ENCODE measurements at regions not wholly inside any gene's neighbourhood (a gene's known extent, or its start where the extent isn't known, plus 50 kb on each side); places are given as distances from the start of the nearest gene placed in this dataset.
"Not testable (repeated sequence)": the region's sequence is repeated elsewhere in the genome, so short reads cannot be mapped to it uniquely, and the experiment has no call there.

DNA sequence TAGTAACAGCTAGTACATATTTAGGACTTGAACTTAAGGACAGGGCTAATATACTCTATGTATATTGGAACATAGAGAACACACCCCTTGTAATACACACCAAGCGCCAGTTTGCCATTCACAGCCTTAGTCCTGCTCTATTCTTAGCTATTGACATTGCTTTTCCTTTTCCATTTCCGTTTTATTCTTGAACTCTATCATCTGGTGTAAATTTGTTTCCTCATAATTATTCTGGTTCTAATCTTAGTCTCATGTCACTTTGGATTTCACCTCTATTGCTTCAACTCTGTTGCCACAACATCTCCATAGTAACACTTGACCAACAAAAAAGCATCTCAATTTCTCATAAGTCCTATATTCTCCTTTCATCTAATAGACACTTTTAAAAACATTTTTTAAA lies 225.7 kb downstream of the PHLDA1 start:
- no peak for DNase-seq (ENCODE audit: low read depth in 2 of 2)

DNA sequence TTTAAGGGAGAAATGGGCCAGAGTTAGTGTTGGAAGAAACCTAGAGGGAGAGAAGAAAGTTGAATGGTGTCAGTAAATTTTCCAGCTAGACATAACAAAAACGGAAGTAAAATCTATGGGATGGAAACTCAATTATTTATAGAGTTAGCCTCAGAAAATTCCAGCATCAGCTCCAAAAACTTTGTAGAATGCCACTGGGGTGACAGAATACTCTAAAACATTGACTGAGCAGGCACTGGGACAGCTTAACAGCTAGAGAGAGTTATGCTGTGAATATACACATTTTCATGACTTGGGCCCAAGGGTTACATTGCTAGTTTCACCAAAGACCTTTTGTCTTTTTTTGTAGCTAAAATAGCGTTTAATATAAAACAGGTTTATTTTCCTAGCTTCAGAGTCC lies 226.3 kb downstream of the PHLDA1 start:
- DNase-seq (ENCODE audit: low read depth in 2 of 2): no peak

DNA sequence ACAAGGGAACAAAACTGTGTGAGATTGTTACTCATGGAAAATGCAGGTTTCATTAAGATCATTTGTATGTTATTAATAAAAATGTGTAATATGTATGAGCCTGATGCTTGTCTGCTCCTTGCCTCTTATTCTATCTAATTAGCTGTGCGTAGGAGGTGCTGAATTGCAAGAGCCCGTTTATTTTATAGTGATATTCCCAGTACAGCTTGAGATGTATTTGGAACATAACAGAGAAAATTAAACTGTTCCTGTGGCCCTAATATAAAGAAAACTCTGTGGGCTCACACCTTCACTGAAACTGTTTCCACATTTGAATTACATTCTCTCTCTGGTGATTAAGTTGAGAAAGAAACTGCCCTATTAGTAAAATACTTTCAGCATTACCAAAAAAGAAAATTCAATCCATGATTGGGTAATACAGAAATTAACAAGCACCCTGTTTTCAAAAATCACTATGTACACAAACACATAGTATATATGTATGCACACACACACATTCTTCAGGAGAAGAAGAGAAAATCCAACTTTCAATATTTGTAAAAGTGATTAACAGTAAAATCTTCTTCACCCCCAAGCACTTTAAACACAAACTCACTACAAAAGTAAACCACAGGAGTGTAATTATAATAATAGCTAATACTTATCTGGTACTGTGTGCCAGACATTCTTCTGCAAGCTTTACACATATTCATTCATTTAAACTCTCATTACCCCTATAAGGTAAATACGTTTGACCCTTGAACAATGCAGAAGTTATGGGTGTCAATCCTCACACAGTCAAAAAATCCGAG lies 233.2 kb downstream of the PHLDA1 start:
- DNase-seq (ENCODE audit: low read depth in 2 of 2): no peak

DNA sequence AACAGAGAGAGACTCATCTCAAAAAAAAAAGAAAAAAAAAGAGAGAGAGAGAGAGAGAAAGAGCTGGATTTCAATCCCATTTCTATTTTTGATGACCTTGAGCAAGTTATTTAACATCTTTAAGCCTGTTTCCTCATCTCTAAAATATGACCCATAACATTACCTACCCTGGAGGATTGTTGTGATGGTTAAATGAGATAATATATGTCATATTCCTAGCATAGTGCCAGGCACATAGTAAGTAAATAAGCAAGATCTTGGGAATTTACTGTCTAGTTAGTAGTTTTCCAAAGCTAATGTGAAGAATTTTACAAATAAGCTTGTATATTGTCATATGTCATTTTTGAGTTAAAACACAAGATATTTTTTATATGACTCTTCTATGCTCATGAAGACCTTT lies 236.5 kb downstream of the PHLDA1 start:
- no peak for DNase-seq (ENCODE audit: low read depth in 2 of 2)

DNA sequence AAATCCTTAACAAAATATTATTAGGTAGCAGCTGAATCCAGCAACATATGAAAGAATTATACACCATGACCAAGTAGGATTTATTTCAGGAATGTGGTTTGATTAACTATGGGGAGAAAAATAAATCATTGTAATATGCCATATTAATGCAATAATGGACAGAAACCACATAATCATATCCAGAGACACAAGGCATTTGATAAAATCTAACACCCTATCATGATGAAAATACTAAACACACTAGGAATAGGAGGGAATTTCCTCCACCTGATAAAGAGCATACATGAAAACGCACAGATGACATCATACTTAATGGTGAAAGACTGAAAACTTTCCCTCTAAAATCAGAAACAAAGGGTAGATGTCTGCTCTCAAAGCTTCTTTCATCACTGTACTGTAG lies 238.9 kb downstream of the PHLDA1 start:
- DNase-seq (ENCODE audit: low read depth in 2 of 2): no peak

DNA sequence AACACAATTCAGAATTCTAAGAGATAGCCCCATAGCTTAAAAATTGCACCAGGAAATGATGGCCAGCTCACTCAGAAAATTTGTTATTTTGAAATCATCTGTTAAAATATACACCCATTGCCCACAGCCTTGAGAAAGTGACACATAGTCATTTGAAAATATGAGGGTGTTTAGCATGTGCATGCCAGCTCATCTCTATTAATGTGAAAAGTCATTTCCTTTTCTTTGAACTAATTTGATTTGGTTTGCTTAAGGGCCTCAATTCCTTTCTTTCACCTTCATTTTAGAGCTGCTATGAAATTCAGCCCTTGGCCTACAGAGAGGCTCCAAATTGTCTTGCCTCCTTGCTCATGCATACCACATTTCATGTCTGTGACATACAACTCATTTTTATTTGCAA lies 241.4 kb downstream of the PHLDA1 start:
- DNase-seq (ENCODE audit: low read depth in 2 of 2): no peak

DNA sequence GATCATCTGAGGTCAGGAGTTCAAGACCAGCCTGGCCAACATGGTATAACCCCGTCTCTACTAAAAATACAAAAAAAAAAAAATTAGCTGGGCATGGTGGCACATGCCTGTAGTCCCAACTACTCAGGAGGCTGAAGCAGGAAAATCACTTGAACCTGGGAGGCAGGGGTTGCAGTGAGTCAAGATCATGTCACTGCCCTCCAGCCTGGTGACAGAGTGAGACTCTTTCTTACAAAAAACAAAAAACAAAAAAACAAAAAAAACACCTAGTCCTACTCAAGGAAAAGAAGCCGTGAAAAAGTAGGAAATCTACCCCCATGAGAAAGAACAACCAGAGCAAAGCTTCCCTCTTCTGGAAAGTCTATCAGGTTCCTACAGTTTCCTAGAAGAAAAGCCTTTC lies 244.4 kb downstream of the PHLDA1 start:
- DNase-seq (ENCODE audit: low read depth in 2 of 2): not testable (repeated sequence)

DNA sequence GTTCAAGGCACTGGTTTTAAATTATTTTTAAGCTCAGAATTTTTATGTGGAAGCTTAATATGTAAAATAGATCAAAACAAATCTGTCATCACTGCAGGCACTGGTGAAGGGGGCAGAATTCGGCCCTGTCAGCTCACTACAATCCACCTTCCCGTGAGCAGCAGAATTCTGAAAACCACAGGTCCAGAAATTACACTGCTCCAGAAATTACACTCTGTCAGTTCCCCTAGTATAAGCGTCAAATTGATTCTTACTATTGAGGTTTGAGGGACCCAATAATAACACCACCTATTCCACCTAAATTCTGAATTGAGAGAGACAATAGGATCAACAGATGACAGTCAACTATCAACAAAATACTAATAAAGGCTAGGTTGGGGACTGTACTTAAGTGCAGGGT lies 245.5 kb downstream of the PHLDA1 start:
- no peak for DNase-seq (ENCODE audit: low read depth in 2 of 2)

DNA sequence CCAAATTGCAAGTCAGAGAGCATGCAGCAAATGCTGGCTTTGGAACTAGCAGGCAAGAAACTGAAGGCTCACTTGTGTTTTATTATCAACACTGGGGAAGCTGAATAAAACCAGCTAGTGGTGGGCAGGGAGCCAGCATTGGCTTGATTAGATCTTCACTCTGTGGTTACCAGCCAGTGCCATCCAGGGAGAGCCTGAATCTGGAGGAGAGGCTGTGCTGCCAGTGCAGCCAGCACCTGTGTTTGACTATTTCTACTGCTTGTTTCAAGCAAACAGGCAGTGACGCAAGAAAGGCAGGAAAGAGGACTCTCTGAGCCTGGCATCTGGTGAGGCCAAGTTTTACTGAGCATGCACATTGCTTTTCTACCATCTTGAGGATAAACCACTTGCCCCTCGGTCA lies 247.0 kb downstream of the PHLDA1 start:
- no peak for DNase-seq (ENCODE audit: low read depth in 2 of 2)

DNA sequence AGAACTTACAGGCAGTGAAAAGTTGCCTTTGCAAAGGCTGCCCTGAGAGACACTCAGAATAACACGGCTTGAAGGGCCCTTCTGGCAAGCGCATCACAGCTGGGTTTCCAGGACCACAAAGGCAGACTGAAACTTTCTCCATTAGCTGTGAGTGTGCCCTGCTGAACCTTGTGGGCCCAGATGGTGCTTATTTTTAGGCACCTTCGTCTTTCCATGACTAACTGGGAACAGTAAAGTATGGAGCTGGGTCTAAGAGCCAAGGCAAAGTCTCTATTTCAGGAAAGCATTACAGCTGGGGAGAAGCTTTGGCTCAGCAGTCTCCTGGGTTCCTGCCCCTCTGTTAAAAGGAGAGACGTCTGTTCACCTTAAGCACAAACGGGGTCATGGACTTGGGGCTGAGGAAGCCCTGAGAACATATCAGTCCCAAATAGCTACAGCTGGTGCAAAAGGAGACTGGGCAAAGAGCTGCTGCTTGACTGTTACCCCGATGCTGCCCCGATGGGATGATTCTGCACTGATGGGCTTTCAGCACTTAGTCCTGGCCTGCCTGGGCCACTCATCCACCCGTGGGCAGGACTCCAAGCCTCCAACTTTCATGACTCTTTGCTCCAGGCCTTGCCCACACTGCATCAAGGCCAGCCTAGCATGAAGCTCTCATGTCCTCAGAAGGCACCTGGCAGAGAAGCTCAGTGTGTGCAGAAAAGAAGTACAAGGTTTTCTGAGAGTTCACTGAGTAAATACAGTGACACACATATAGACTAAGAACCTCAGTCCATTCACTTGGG lies 248.3 kb downstream of the PHLDA1 start:
- no peak for DNase-seq (ENCODE audit: low read depth in 2 of 2)

DNA sequence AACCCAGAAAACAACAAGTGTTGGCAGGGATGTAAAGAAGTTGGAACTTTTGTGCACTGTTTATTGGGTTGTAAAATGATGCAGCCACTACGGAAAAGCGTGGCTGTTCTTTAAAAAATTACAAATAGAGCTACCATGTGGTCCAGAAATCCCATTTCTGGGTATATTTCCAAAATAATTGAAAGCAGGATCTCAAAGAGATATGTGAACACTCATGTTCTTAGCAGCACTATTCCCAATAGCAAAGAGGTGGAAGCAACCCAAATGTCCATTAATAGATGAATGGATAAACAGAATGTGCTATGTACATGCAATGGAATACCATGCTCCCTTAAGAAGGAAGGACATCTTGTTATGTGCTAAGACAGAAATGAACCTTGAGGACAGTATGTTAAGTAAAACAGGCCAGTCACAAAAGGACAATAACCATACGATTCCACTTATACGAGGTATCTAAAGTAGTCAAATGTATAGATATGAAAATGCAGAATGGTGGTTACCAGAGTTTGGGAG lies 249.5 kb downstream of the PHLDA1 start:
- no peak for DNase-seq (ENCODE audit: low read depth in 2 of 2)

DNA sequence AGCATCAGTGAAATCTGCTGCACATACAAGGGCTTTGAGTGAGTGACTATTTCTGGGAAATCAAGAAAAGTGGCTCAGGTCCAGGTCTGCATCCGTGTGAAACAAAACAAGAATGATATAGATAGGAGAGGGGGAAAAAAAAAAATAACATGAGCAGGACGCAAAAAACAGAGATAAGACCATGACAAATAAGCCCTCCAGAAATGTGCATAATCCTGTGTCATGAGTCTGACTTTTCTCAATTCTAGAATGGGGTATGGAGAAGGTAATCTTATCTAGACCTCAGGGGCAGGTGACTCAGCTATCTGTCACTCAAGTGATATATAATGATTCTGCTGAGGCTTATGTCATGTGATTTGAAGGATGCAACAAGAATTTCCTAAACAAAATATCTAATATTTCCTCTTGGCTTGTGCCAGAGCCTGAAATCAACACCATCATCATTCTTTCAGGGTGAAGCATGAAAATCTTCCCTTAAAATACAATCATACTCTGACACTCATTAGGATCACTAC lies 250.0 kb downstream of the PHLDA1 start:
- DNase-seq (ENCODE audit: low read depth in 2 of 2): no peak

DNA sequence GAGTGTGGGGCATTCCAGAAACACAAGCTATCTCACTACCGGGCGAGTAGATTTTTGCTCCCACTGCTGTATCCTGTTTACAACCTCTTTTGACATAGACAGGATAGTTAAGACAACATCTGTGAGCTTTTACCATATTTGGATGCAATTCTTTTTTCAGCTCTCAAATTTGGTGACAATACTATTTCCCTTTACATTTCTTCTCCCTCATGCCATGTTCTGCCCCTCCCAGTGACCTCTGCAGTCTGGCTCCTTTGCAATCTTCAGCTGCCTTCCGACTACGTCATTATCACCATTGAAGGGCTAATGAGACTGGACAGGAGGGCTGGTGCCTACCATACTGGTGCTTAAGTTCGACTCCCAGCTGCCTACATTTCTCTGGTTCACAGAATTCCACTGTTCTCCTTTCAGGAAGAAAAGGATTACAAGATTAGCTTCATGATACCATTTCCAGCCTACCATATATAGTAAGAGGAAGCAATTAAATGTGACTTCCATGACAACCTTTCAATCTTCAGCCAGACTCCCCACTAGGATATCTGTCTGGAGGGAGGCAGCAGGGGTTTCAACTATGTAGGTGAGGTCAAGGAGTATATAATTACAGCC lies 251.6 kb downstream of the PHLDA1 start:
- no peak for DNase-seq (ENCODE audit: low read depth in 2 of 2)

DNA sequence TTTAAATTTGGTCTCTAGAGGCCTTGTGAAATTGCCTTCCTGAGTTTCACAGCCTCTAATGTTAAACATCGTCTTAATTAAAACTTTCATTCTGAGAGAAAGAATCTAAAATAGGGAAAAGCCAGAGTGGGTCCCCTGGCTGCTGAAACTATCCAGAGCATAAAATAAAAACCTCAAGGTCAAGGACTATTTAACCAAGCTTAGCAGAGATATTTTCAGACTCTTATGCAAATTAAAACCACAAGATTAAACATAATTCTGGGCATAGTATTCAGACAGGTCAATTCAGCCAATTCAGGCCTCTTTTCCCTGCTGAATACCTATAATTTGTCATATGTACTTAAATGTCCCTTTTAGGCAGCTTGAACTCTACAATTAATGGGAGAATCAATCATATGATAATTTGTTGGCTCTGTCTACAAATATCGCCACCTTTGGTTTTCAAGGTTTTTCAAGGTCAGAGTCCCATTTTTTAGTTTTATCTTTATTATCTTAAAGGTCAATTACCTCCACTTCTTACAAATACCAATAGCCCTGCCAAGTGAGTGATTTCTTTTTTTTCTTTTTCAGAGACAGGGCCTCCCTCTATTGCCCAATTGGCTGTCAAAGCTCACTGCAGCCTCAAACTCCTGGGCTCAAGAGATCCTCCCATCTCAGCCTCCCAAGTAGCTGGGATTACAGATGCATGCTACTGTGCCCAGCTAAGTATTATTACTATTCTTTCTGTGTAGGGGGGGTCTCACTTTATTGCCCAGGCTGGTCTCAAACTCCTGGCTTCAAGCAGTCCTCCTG lies 257.1 kb downstream of the PHLDA1 start:
- DNase-seq (ENCODE audit: low read depth in 2 of 2): no peak

DNA sequence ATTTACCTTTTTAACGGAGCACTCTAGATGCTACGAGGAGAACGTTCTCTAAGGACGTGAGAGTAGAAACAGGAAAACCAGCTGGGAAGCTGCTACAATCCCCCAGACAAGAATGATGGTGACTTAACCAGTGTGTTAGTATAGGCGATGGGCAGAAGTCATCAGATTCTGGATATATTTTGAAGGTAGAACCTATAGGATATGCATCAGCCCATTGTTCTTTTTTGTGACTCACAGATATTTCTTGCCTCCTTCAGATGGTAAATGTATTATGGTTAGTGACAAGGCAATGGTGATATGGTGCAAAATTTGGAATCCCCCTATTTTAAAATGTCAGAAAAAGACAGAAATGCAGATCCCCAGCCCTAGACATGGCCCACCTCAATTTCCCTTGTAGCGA lies 258.2 kb downstream of the PHLDA1 start:
- no peak for DNase-seq (ENCODE audit: low read depth in 2 of 2)

DNA sequence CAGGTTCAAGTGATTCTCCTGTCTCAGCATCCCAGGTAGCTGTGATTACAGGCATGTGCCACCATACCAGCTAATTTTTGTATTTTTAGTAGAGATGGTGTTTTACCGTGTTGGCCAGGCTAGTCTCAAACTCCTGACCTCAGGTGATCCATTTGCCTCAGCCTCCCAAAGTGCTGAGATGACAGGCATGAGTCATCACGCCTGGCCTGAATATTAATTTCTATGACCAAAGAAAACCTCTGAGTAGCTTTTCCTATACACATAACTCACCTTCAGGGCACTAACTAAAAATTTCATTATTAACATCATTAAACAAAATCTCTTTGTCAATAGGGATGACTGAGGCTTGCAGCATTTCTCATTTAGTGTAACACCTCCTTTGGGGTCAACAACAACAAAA lies 259.6 kb upstream of the KRR1 start:
- DNase-seq (ENCODE audit: low read depth in 2 of 2): no peak

DNA sequence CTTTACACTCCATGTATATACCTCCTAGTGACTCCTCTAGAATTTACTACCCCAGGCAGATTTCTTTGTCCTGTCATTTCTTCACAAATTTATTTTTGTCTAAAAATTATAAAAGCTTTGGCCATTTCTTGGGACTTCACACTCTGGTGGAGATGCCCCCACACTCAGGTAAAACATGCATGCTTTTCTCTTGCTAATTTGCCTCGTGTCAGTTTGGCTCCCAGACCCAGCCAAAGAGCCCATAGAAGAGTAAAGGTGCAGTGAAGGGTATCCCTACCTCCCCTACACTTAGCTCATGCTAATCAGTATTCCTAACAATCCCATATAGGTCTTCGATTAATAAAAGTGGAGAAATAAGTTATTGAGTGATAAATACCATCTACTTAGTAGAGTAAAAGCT lies 256.5 kb upstream of the KRR1 start:
- no peak for DNase-seq (ENCODE audit: low read depth in 2 of 2)

DNA sequence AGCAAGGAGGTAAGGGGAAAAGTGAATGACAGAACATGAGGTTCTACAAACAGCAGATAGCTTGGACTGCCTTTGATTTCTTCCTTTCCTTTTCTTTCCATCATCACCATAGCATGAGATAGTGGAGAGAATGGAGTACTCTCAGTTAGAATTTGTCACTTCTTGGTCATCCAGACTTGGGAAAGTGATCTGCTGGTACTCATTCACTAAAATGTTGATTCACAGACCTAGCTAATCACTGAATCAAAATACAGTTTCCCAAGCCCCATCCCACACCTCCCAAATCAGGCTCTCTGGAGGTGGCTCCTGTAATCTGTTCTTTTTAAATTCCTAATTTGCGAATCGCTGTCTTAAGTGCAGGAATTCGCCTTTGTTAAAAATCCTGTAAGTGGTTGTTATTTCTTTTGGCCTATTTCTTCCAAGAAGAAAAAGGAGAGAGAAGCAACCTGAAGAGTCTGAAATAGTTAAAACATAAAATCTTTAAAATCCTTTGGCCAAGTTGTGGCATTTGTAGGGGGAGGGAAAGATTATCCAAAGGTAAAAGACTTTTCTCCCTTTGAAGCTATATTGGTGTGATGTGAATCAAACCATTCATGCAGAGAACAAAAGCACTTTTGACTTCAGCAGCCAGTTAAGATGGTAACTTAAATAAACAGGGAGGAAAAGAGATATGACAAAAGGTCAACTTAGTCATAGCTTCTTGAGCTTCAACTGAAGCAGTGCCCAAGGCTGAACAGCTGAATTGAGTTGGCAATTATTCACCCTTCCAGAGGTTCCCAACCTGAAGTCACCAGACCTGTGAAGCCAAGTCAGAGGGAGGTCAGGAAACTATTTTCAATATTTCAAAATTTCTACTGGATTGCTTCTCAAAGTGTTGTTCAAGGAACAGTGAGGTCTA lies 255.1 kb upstream of the KRR1 start:
- DNase-seq (ENCODE audit: low read depth in 2 of 2): no peak

DNA sequence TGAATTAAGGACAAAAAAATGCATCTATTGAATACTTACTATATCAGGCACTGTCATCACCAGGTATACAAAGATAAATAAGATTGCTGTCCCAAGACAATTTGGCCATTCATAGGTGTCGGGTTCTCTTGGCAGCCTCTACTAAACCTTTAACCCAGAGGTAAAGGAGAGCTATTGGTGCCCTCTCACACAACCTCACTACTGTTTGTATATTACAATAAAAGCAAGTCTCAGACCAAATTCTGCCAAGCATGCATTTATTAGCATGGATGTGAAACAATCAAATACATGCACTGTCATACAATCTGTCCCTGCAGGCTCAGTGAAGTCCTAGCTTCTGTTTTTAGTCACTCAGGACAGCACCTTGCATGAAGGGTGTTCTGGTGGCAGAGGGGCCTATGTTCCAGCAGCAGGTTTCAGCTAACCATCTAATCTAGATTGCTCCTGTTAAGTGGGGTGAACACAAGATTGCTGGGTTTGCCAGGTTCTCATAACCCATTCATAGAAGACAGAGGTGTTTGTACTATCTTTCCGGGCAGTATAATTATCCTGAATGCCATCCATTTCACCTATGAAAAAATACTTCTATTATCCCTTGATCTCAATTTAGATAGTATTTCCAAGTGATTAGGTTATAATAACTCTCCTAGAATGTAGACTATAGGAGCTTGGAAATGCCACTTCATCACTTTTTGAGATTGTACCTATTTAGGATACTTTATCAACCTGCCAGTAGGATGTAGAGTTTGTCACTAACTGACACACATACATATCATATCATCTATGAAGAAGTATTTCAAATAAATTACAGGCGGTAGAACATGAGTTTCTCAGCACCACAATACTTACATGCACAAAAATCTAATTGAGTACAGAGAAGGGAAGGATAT lies 254.0 kb upstream of the KRR1 start:
- no peak for DNase-seq (ENCODE audit: low read depth in 2 of 2)

Data from stimulated activated CD8-positive, alpha-beta memory T cell treated with anti-CD3 and anti-CD28 coated beads, Interleukin-7, amount 100 ng/mL, for 4 hours (primary cell).